IPS-NIHi11 (cell line): ENCODE measurements at regions not wholly inside any gene's neighbourhood (a gene's known extent, or its start where the extent isn't known, plus 50 kb on each side); places are given as distances from the start of the nearest gene placed in this dataset.

Experiments
- DNase-seq: peaks from one replicate; pipeline ENCODE4 v3.0.0; 2012; ENCODE audit warnings: mixed read lengths, low spot score

GRCh38 chr3:41104147-41104546, 95.2 kb upstream of the CTNNB1 start:
- DNase-seq = no peak

DNA sequence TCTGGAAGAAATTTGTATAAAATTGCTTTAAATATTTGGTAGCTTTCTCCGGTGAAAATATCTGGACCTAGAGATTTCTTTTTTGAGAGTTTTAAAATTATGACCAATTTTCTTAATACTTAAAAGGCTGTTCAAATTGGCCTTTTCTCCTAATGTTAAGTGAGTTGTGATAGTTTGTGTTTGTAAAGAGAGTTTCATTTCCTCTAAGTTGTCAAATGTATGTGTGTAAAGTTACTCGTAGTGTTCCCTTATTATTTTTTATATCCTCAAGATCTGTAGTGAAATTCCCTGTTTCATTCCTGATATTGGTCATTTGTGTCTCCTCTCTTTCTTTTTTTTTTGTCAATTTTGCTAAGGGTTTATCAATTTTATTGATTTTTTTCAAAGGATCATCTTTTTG, 92.6 kb upstream of the CTNNB1 start:
- DNase-seq = no peak

DNA sequence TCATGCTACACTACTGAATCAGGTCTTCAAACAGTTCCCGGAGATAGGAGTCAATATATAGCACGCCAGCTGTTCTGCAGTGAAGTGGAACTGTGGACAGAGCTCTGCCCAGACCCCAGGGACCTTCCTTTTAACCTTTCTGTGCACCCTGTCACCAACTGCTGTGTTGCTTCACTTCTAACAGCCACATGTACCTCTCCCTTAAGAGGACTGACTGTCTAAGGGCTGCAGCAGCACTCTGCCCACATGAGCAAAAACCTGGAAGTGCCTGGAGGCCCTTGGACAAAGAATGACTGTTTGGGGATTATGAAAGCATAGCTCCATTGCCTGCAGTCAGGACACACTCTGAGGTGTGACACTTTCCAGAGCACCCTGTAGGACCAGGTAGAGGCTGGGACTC, 88.3 kb upstream of the CTNNB1 start:
- DNase-seq = no peak

GRCh38 chr3:41112466-41112865, 86.8 kb upstream of the CTNNB1 start:
- no peak for DNase-seq

DNA sequence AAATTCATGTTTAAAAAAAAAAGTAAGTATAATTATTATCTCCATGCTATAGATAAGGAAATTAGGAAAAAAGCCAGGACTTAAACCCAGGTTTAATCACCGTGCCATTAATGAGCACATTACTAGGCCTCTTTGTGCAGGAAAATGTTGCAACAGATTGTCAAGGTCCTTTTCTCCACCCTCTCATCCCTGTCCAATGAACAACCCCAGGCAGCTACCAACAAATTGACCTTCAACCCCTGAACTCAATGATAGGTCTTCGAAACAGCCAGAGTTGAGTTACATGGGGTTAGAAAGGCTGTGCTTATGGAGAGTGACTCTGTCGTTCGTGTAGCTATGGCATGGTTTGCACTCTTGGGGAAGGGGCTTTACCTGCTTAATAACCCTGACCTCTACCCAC, 84.2 kb upstream of the CTNNB1 start:
- DNase-seq = no peak

GRCh38 chr3:41116851-41117250, 82.5 kb upstream of the CTNNB1 start:
- DNase-seq = no peak

DNA sequence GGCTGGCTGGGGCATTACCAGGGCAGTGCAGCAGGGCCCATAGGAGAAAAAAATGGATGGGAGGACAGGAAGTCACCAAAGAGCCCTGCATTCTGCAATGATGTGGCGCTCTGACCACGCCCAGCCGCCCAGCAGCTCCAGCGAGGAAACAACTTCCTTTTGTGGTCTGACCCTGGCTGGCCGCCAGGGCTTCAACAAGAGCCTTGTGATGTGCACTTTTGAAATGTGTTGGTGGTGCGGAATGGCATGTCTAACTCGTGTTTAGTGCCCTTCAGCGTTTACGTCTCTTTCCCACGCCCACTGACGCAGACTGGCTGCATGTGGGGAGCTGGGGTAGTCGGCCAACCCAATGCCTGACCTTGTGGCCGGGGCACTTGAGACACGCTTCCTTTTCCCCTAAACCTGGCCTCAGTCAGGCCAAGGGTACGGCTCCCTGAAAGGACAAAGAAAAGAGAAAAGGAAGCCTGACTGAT, 81.9 kb upstream of the CTNNB1 start:
- DNase-seq = peak; percentile 54

- no peak for DNase-seq
Measured at GRCh38 chr3:41118461-41119390, 80.6 kb upstream of the CTNNB1 start.

- DNase-seq = no peak
Measured at GRCh38 chr3:41120460-41120859, 78.8 kb upstream of the CTNNB1 start.

GRCh38 chr3:41125258-41125657, 74.0 kb upstream of the CTNNB1 start:
- DNase-seq = no peak

DNA sequence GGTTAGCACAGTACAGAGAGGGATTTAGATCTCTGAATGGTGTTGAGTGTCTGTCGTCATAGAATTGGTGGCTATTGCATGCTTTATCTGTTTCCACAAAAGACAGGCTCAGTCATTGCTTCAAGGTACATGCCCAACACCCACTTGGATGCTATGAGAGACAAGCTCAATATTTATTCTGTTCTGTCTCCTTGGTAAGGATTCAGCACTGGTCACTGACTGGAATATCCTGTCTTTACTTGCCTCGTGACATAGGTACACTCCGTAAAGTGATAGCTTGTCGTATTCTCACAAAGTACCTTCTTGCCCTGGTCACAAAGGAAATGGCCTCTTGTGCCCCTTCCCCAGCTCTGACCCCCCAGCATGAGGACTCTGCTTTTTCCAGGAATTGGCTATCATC, 72.8 kb upstream of the CTNNB1 start:
- DNase-seq = no peak

- no peak for DNase-seq
Measured at GRCh38 chr3:41126961-41127360, 72.3 kb upstream of the CTNNB1 start.

GRCh38 chr3:41127414-41127813, 71.9 kb upstream of the CTNNB1 start:
- no peak for DNase-seq

GRCh38 chr3:41129731-41130130, 69.6 kb upstream of the CTNNB1 start:
- DNase-seq = no peak

- DNase-seq = peak; percentile 53
Measured at GRCh38 chr3:41131224-41131623, 68.1 kb upstream of the CTNNB1 start.

DNA sequence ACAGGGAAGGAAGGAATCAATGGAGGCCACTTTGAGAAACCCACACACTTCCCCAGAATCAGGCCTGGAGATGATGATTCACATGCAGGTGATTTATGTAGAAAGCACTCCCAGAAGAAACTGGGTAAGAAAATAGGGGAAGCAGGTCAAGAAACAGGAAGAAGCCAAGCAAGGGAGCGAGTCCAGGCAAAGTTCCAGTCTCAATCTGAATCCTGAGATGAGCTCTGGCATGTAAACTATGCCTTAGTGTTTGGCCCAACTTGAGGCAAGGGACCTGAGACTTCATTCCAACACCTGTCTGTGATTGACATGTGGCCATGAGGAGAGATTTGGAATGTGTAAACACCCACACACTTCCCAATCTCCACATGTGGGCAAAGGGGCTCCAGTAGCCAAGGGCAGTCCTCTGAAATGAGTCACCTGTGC, 61.6 kb upstream of the CTNNB1 start:
- peak; percentile 16 for DNase-seq

DNA sequence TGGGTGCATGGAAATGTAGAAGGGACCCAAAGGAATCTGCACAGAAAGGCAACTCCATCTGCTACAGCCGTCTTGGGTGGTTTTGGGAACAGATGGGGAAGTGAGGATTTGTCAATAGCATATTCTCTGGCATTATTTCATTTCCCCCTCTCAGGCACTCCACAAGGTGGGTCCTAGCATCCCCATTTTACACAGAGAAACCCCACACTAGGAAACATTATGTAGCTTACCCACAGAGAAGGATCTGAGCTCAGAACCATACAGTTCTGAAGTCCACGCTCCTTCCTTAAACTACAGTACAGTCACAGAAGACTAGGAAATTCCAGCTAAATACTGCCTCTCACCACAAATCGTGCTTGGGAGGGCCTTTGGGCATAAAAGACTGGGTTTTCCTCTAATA, 61.2 kb upstream of the CTNNB1 start:
- no peak for DNase-seq

DNA sequence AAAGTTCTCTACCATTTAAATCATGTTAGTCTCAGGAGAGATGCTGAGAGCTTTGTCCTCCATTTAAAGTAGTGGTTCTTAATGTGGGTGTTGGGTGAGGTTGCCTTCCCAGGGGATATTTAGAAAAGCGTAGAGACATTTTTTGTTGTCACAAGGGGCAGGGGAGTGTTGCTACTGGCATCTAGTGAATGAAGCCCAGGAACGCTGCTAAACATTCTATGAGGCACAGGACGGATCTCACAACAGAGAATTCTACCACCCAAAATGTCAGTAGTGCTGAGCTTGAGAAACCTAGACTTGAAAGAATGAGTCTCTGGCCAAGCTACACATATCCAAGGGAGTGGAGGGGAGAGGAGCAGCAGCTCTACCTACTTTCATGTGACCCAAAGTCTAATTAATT, 60.7 kb upstream of the CTNNB1 start:
- DNase-seq = no peak

DNA sequence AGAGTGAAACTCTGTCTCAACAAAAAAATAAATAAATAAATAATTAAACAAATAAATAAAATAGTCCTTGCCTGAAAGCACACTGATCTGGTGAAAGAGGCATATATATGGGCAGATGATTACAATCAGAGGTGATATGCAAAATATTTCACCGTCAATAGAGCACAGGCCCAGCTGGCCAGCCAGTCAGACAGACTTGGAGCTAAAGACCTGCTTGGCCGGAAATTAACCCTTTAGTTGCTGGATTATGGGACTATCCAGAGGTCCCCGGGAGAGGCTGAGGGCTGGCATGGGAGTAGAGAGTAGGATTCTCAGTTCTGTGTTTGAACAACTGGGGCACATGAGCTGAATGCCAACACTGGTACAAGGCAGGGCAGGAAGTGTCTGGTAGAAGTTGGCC, 59.1 kb upstream of the CTNNB1 start:
- peak; percentile 22 for DNase-seq

DNA sequence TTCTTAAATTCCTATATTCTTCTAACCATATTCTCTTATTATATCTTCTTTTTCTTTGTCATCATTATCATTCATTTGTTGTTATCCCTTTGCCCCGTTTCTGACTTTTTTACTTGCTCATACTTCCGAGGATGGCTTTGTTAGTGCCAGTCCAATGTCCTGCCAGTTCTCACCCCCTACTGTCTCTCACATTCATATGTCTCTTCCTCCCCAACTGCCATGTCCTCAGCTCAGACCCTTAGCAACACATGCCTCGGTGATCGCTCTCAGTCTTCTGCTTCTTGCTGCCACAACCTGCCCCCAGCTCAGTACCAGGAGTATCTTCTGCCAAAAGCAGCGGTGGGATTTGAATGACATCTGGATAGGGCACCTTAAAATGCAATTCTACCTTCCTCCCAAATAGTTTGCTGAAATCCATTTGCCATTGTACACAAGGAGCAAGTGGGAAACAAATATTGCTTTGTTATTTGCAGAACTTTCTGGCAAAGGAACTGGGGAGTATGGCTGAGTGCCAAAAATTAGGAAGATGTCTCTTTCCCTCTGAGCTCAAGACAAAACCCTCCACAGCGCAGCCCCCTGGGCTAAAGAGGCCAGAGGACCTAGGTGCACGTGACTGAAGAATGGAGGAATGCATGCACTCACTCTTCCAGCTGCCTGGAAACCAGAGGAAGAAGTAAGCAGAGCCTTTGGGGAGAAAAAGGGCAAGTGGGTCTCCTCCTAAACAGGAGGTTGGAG, 57.7 kb upstream of the CTNNB1 start:
- DNase-seq = no peak

- DNase-seq = no peak
Measured at GRCh38 chr3:41143421-41144031, 55.8 kb upstream of the CTNNB1 start.

- no peak for DNase-seq
Measured at GRCh38 chr3:41144631-41145030, 54.7 kb upstream of the CTNNB1 start.

DNA sequence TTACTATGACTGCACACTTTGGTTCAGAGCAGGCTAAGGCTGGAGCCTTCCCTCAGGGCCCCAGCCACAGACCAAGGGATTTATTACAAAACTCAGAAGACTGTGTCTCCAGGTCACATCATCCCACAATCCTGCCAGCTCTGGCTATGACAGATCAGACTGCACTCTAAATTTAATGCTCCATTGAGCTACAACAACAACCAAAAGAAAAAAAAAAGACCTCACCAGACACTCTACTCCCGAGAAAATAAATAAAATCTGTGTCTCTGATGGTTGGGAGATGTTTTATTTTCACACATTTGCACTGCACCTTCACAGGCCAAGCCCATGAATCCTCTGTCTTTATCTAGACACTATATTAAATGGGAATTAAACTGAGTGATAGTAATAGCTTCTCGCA, 50.8 kb upstream of the CTNNB1 start:
- DNase-seq = no peak
